Activated CD4-positive, alpha-beta T cell treated with anti-CD3 and anti-CD28 coated beads, Interleukin-10, Interleukin-2, amounts not matched to agents 100 ng/mL and 50 ng/mL, durations not matched to agents 16 hours and 8 hours (primary cell): ENCODE measurements at regions not wholly inside any gene's neighbourhood (a gene's known extent, or its start where the extent isn't known, plus 50 kb on each side); places are given as distances from the start of the nearest gene placed in this dataset.

Source experiments
- DNase-seq: peaks from one replicate; pipeline ENCODE4 v3.0.0-alpha.2; 2020

GRCh38 chr20:3307725-3308124, 68.7 kb upstream of the SLC4A11 start:
- no peak for DNase-seq

- no peak for DNase-seq
Observed at GRCh38 chr20:3307078-3307477, 68.1 kb upstream of the SLC4A11 start.

GRCh38 chr20:3306068-3306467, 67.1 kb upstream of the SLC4A11 start:
- no peak for DNase-seq

- no peak for DNase-seq
Observed at GRCh38 chr20:3304456-3304855, 65.5 kb upstream of the SLC4A11 start.

- DNase-seq = no peak
Observed at GRCh38 chr20:3297079-3297378, 58.0 kb upstream of the SLC4A11 start.

GRCh38 chr20:3296261-3297078, 57.5 kb upstream of the SLC4A11 start:
- DNase-seq = no peak
